ENCODE measurements at regions not wholly inside any gene's neighbourhood (a gene's known extent, or its start where the extent isn't known, plus 50 kb on each side); places are given as distances from the start of the nearest gene placed in this dataset.
A peak's percentile ranks its signal among the peaks of the same experiment; 100 is the strongest.

DNA sequence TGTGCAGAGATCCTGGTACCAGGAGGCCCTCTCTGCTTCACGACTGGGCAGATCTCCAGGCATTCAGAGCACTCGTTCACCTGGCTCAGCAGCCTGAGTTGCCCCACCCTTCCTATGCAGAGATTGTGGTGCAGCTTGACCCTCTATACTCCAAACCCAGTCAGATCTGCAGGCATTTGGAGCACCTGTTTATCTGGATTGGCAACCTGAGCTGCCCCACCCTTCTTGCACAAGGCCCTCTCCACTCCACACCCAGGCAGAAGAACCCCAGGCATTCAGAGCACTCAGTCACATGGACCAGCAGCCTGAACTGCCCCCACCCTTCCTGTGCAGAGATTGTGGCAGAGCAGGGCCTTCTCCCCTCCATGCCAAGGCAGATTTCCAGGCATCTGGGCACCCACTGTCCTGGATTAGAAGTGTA is 88.4 kb upstream of the CDH5 start:
- H3K4me3 Mint-ChIP-seq = no peak overlapping the region
- DNase-seq = no peak
- peaks cover 32% of the 10 kb centered on the region for H3K36me3 Mint-ChIP-seq (ENCODE audit: low read depth)
- H3K27me3 Mint-ChIP-seq (ENCODE audit: low read depth, poor library complexity) = no peaks in the 10 kb centered on the region
- TF ChIP-seq, protein P1, sequence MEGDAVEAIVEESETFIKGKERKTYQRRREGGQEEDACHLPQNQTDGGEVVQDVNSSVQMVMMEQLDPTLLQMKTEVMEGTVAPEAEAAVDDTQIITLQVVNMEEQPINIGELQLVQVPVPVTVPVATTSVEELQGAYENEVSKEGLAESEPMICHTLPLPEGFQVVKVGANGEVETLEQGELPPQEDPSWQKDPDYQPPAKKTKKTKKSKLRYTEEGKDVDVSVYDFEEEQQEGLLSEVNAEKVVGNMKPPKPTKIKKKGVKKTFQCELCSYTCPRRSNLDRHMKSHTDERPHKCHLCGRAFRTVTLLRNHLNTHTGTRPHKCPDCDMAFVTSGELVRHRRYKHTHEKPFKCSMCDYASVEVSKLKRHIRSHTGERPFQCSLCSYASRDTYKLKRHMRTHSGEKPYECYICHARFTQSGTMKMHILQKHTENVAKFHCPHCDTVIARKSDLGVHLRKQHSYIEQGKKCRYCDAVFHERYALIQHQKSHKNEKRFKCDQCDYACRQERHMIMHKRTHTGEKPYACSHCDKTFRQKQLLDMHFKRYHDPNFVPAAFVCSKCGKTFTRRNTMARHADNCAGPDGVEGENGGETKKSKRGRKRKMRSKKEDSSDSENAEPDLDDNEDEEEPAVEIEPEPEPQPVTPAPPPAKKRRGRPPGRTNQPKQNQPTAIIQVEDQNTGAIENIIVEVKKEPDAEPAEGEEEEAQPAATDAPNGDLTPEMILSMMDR (IDR thresholded peaks at IDR 0.05) = no peak
- H3K27ac Mint-ChIP-seq = no peak overlapping the region
- H3K4me1 Mint-ChIP-seq = peaks cover 6% of the 10 kb centered on the region
- H3K9me3 Mint-ChIP-seq = peaks cover 74% of the 10 kb centered on the region

DNA sequence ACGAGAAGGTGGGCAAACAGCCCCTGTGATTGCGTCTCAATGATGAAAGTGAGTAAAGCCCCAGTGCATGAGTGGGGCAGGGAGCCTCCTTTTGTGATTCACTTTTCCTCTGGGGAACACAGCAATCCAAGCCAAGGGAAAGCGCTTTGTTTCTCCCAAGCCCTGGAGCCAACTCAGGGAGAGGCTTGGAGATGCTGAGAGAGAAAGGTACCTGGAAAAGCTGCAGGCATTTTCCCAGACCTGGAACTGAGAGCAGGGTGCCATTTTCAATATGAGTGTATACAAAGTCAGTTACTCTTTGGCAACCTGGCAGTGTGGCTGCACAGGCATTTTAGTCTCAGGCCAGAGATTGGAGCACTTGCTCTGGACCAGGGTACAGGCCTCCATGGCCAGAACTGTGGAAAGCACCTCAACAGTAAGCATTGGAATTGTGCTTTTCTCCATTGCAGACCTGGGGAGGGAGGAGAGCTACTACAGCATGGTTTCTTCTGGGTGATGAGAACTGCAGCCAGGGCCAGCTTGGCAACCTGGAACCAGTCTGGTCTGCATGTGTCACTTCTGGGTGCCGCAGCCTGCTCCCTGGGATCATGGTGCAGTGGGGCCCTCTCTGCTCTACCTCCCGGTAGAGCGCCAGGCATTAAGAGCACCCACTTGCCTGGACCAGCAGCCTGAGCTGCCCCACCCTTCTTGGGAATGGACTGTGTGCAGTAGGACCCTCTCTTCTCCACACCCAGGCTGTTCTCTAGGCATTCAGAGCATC is 89.0 kb upstream of the CDH5 start:
- Mint-ChIP-seq H3K4me1 (peaks cover 12% of the 10 kb centered on the region), H3K27me3 (ENCODE audit: low read depth, poor library complexity) (peaks cover 1% of the 10 kb centered on the region), H3K9me3 (peaks cover 70% of the 10 kb centered on the region), H3K4me3 (no peak overlapping the region), H3K27ac (no peak overlapping the region), H3K36me3 (ENCODE audit: low read depth) (peaks cover 32% of the 10 kb centered on the region)
- no peak for DNase-seq
- TF ChIP-seq, protein P1 (IDR thresholded peaks at IDR 0.05) = no peak

DNA sequence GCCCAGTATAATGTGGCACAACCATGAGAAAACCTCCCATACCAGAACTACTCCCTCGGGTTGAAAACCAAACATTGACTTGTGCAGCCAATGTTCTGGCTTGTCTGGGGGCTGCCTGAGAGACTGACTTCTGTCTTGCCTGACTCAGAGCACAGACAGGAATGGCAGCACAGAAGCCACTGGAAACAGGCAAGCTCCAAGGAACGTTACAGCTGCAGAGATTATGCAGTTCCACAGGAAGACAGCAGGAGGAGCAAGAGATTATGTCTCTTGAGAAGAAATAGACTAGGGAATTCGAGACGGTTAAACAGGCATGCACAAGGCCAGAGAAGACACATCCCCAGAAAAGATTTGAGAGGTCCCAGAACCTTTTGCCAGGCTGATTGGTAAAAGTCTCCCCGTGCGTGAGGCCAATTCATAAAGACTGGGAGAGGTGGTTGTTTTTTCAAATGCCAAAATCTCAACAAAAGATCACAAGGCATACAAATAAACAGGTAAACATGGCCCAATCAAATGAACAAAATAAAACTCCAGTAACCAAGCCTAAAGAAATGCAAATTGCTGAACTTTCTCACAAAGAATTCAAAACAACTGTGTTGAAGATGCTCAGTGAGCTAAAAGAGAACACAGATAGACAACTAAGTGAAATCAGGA is 90.6 kb upstream of the CDH5 start:
- no peak overlapping the region for H3K27ac Mint-ChIP-seq
- peaks cover 16% of the 10 kb centered on the region for H3K4me1 Mint-ChIP-seq
- H3K36me3 Mint-ChIP-seq (ENCODE audit: low read depth) = peaks cover 32% of the 10 kb centered on the region
- no peak overlapping the region for H3K4me3 Mint-ChIP-seq
- DNase-seq = peak; percentile 47
- peaks cover 56% of the 10 kb centered on the region for H3K9me3 Mint-ChIP-seq
- H3K27me3 Mint-ChIP-seq (ENCODE audit: low read depth, poor library complexity) = peaks cover 5% of the 10 kb centered on the region
- TF ChIP-seq, protein P1 (IDR thresholded peaks at IDR 0.05) = peak; percentile 34

DNA sequence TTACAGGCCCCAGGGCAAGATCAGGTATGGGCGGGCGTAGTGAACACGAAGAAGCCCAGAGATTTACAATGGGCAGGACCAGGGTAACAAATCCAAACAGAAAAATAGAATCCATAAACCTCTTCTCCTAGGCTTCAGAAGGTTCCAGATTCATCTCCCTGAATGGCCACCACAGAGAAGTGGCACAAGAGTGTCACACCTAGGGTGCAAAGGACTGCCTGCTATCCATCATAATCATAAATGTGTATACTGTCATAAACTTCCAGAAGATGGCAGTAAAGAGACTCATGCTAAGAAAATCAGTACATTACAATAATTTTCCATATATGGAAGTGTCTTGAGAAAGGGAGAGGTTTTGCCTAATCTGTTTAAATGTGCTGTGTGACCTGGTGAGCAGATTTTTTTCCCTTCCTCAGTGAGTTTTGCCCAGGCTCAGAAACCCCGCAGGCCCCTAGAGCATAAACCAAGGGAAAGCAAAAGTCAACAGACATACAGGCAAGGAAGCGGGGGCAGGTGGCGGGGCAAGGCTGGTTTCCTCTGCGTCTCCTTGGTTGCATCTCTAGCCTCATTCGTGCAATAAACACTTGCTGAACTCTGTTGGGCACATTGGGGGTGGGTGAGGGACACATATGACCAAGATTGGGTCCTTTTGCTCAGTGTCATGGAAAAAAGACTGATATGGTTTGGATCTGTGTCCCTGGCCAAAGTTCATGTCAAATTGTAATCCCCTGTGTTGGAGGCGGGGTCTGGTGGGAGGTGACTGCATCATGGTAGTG is 92.0 kb upstream of the CDH5 start:
- DNase-seq = no peak
- H3K9me3 Mint-ChIP-seq = peaks cover 42% of the 10 kb centered on the region
- peaks cover 20% of the 10 kb centered on the region for H3K36me3 Mint-ChIP-seq (ENCODE audit: low read depth)
- TF ChIP-seq, protein P1 (IDR thresholded peaks at IDR 0.05) = no peak
- H3K4me3 Mint-ChIP-seq = no peak overlapping the region
- H3K27me3 Mint-ChIP-seq (ENCODE audit: low read depth, poor library complexity) = peaks cover 10% of the 10 kb centered on the region
- H3K27ac Mint-ChIP-seq = no peak overlapping the region
- peaks cover 20% of the 10 kb centered on the region for H3K4me1 Mint-ChIP-seq

DNA sequence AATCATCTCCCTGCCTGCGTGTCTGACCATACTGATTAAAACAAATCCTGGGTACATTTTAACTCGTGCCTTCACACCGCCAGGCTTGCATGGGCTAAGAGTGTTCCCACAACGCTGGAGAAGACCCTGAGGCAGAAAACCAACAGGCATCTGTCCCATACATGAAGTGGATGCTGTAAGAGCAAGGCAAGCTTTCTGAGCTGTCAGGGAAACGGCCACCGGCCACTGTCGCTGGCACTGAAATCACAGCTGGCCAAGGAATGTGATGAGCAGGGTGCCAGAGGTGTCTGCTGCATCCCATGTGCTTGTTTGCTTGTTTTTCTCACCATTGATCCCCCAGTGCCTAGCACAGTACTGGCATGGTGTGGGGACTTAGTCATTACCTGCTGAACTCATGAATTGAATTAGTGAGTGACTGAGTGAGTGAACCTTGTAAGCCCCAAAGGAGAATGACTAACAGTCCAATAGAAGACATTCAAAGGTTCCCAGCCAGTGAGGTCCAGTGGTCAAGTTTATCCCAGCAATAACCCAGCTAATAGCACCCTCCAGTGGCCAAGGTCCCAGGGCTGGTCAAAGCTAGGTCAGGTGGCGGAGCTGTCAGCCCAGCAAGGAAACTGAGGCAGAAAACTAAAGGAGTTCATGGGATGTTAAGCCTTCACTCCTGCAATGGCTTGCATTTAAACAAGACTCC is 92.7 kb upstream of the CDH5 start:
- H3K27me3 Mint-ChIP-seq (ENCODE audit: low read depth, poor library complexity) = peaks cover 10% of the 10 kb centered on the region
- H3K4me1 Mint-ChIP-seq = peaks cover 25% of the 10 kb centered on the region
- H3K9me3 Mint-ChIP-seq = peaks cover 35% of the 10 kb centered on the region
- no peak overlapping the region for H3K4me3 Mint-ChIP-seq
- TF ChIP-seq, protein P1 (IDR thresholded peaks at IDR 0.05) = no peak
- no peak overlapping the region for H3K27ac Mint-ChIP-seq
- peaks cover 13% of the 10 kb centered on the region for H3K36me3 Mint-ChIP-seq (ENCODE audit: low read depth)
- no peak for DNase-seq
